ENCODE measurements at regions not wholly inside any gene's neighbourhood (a gene's known extent, or its start where the extent isn't known, plus 50 kb on each side); places are given as distances from the start of the nearest gene placed in this dataset.
A peak's percentile ranks its signal among the peaks of the same experiment; 100 is the strongest.
"Not testable (repeated sequence)": the region's sequence is repeated elsewhere in the genome, so short reads cannot be mapped to it uniquely, and the experiment has no call there.

- no peak for DNase-seq (ENCODE audit: low spot score)
Observed at GRCh38 chr12:74685385-74685784, 147.8 kb downstream of the ATXN7L3B start.

- peak; percentile 15 for DNase-seq (ENCODE audit: low spot score)
Observed at GRCh38 chr12:74689071-74689655, 151.5 kb downstream of the ATXN7L3B start.

GRCh38 chr12:74689929-74690328, 152.3 kb downstream of the ATXN7L3B start:
- no peak for DNase-seq (ENCODE audit: low spot score)

- DNase-seq (ENCODE audit: low spot score), result no peak
Observed at GRCh38 chr12:74719447-74719846, 181.8 kb downstream of the ATXN7L3B start.

GRCh38 chr12:74722709-74723108, 185.1 kb downstream of the ATXN7L3B start:
- no peak for DNase-seq (ENCODE audit: low spot score)

GRCh38 chr12:74725154-74725553, 187.5 kb downstream of the ATXN7L3B start:
- no peak for DNase-seq (ENCODE audit: low spot score)

- DNase-seq (ENCODE audit: low spot score), result no peak
Observed at GRCh38 chr12:74728006-74728405, 190.4 kb downstream of the ATXN7L3B start.

GRCh38 chr12:74732164-74732784, 194.6 kb downstream of the ATXN7L3B start:
- DNase-seq (ENCODE audit: low spot score), result no peak

GRCh38 chr12:74732826-74733225, 195.2 kb downstream of the ATXN7L3B start:
- no peak for DNase-seq (ENCODE audit: low spot score)

GRCh38 chr12:74741112-74741511, 203.5 kb downstream of the ATXN7L3B start:
- no peak for DNase-seq (ENCODE audit: low spot score)

GRCh38 chr12:74747305-74747704, 209.7 kb downstream of the ATXN7L3B start:
- no peak for DNase-seq (ENCODE audit: low spot score)

GRCh38 chr12:74751441-74751840, 213.8 kb downstream of the ATXN7L3B start:
- DNase-seq (ENCODE audit: low spot score), result no peak

GRCh38 chr12:74752215-74752614, 214.6 kb downstream of the ATXN7L3B start:
- no peak for DNase-seq (ENCODE audit: low spot score)

- DNase-seq (ENCODE audit: low spot score), result no peak
Observed at GRCh38 chr12:74770552-74770951, 232.9 kb downstream of the ATXN7L3B start.

GRCh38 chr12:74775276-74775675, 237.6 kb downstream of the ATXN7L3B start:
- no peak for DNase-seq (ENCODE audit: low spot score)

- no peak for DNase-seq (ENCODE audit: low spot score)
Observed at GRCh38 chr12:74776378-74776777, 238.7 kb downstream of the ATXN7L3B start.

GRCh38 chr12:74780182-74780849, 242.7 kb downstream of the ATXN7L3B start:
- DNase-seq (ENCODE audit: low spot score), result no peak

- not testable (repeated sequence) for DNase-seq (ENCODE audit: low spot score)
Observed at GRCh38 chr12:74780850-74781241, 243.2 kb downstream of the ATXN7L3B start.

GRCh38 chr12:74781991-74782485, 244.4 kb downstream of the ATXN7L3B start:
- DNase-seq (ENCODE audit: low spot score), result no peak

- DNase-seq (ENCODE audit: low spot score), result no peak
Observed at GRCh38 chr12:74790931-74791330, 253.3 kb downstream of the ATXN7L3B start.

- DNase-seq (ENCODE audit: low spot score), result no peak
Observed at GRCh38 chr12:74791365-74791764, 253.7 kb downstream of the ATXN7L3B start.

GRCh38 chr12:74794522-74794921, 256.9 kb downstream of the ATXN7L3B start:
- no peak for DNase-seq (ENCODE audit: low spot score)

GRCh38 chr12:74801625-74802024, 264.0 kb downstream of the ATXN7L3B start:
- DNase-seq (ENCODE audit: low spot score), result no peak

All from CD4-positive, alpha-beta T cell treated with Interleukin-15 for 4 hours (primary cell).